ENCODE measurements at regions not wholly inside any gene's neighbourhood (a gene's known extent, or its start where the extent isn't known, plus 50 kb on each side); places are given as distances from the start of the nearest gene placed in this dataset.
"Not testable (repeated sequence)": the region's sequence is repeated elsewhere in the genome, so short reads cannot be mapped to it uniquely, and the experiment has no call there.

- DNase-seq: no peak
Measured at GRCh38 chr2:111250448-111251030, 129.8 kb downstream of the BCL2L11 start.

DNA sequence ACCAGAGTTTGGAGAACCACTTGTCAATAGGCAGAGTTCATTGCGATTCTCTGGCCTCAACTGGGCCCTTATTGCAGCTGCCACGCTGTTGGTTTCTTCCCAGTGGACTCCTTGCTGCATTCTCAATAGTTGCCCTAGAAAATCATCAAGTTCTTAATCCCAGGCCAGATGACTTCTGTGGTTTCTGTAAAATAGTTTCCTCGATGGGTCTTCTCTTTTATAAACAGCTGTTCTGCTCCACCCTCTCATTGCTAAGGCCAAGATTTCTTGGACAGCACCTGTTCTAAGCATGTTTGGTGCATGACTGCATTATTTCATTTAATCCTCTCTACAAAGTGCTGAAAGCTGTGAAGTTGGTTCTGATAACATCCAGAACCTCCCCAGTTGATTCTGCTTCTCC is 131.0 kb downstream of the BCL2L11 start:
- no peak for DNase-seq

GRCh38 chr2:111252436-111252835 is 131.7 kb downstream of the BCL2L11 start:
- DNase-seq: no peak

DNA sequence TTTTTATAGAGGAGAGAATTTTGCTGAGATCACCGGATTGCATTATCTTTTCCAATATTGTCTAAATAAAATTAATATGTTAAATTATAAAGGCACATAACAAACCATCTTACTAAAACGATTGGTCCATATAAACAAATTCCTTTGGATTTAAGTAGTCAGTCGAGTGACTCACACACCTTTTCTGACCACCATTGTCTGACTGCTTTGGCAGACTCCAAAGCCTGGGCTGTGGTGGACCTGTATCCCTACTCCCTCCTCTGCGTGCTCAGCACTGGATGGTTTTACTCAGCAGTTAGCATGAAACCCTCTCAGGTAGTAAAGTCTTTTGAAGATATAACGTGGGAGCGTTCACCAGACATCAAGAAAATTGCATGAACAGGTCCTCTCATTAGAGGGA is 134.2 kb downstream of the BCL2L11 start:
- not testable (repeated sequence) for DNase-seq

DNA sequence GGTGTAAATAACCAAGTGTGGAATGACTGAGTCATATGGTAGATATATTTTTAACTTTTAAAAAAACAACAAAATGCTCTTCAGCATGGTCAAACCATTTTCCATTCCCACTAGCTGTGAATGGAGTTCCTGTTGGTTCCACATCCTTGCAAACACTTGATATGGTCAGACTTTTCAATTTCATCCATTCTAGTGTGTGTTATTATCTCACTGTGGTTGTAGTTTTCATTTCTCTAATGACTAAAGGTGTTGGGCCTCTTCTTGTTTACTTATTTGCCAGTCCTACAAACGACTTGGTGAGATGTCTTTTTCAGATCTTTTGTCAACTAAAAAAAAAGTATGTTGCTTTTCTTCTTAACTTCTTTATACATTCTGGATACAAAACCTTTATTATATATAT is 135.9 kb downstream of the BCL2L11 start:
- DNase-seq: not testable (repeated sequence)

DNA sequence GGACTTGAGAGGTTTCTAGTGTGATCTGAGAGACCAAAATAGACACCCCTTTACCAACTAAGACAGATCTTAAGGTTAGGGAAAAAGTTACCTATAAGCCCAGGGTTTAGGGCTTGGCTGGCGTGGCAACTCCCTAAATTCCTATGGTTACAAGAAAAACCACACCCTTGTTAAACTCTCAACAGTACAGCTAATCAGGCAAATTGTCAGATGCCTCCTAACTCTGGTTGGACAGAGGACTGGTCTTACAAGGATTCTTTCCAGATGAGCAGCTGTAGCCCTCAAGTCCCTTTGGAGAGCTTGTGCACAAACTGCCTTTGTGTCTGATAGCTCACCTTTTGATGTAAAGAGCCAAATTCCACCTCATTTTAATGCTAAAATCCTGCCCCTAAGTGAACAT is 136.9 kb downstream of the BCL2L11 start:
- DNase-seq: not testable (repeated sequence)

GRCh38 chr2:111258318-111258717 is 137.6 kb downstream of the BCL2L11 start:
- not testable (repeated sequence) for DNase-seq

GRCh38 chr2:111262627-111263379 is 142.1 kb downstream of the BCL2L11 start:
- not testable (repeated sequence) for DNase-seq

GRCh38 chr2:111263380-111264017 is 142.8 kb downstream of the BCL2L11 start:
- not testable (repeated sequence) for DNase-seq

GRCh38 chr2:111264956-111265355 is 144.2 kb downstream of the BCL2L11 start:
- DNase-seq: not testable (repeated sequence)

DNA sequence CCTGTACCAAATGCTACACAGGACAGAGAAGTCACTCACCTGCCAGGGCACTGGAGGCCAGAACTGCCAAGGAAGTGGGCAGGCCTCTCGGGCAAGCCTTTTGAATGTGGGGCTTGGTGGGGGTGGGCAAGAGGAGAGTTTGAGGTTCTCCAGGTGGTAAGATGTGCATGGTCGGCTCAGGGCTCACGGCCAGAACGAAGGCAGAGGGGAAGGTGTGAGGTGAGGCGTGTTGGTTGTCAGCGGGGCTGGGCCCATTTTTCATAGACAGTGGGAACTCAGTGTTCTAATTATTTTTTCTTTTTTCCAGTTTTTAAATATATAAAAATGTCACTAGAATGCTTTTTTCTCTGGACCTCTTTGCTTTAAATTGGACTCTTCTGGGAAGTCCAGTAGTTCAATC is 145.8 kb downstream of the BCL2L11 start:
- DNase-seq: not testable (repeated sequence)

DNA sequence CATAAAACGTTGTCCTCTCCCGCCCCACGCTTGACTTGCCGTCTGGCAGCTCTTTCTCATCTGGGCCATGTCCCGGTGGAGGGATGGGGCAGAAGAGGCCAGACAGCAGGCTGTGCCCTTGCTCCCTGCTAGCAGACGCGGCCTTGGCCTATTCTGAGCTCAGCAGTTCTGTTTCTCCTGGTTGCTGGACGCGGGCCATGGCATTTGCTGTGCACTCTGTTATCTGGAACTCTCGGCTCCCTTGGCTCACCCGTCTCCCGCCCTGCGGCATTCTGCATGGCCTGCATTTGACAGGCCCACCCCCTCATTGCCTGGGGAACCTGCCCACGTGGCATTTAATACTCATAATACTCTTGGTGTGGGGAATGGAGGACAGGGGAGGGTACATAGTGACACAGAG is 146.3 kb downstream of the BCL2L11 start:
- DNase-seq: not testable (repeated sequence)

GRCh38 chr2:111269761-111270323 is 149.1 kb downstream of the BCL2L11 start:
- DNase-seq: not testable (repeated sequence)

DNA sequence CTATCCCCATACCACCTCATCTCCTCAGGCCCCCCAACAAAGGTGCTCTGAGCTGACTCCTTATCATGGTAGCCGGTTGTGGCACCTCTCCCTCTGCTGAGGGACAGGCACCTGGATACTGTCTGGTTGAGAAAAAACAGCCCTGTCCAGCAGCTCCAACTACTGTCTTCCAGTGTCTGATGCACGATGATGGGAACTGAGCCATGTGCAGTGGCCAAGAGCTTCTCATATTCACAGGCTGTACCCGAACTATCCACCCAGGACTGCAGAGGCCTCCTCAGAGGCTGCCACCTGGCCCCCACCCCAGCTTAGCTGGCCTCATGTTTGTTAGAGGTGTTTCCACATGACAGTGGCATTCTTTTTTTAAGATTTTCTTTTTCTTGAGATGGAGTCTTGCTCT is 149.9 kb downstream of the BCL2L11 start:
- not testable (repeated sequence) for DNase-seq

DNA sequence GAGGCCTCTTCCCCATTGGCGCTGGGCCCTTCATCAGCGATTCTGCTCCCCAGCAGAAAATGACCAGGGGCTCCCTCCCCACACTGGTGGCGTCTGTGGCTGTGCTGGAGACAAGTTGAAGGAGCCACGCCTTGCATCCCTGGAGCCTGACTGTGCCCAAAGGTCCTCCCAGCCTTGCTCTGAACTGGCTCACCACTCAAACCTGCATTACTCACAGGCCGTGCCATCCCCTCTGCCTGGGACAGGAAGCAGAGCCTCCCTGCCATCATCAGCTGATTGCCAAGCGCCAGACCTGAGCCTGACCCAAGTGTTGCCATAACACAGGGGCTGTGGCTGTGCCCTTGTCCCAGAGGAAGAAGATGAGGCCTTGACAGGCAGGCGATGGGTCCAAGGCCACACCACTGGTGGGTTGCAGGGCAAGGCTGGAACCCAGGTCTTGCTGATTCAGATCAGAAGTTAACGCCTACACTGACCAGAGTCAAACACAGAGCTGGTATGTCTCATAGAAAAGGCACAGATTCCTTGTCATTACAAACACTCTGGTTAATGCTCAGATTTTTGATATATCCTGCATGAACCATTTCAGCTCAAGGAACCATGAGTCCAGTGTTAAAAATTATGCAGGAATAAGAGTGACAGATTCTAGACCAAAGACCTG is 151.1 kb downstream of the BCL2L11 start:
- DNase-seq: not testable (repeated sequence)

- DNase-seq: not testable (repeated sequence)
Measured at GRCh38 chr2:111273007-111273406, 152.3 kb downstream of the BCL2L11 start.

- not testable (repeated sequence) for DNase-seq
Measured at GRCh38 chr2:111275047-111275853, 154.5 kb downstream of the BCL2L11 start.

DNA sequence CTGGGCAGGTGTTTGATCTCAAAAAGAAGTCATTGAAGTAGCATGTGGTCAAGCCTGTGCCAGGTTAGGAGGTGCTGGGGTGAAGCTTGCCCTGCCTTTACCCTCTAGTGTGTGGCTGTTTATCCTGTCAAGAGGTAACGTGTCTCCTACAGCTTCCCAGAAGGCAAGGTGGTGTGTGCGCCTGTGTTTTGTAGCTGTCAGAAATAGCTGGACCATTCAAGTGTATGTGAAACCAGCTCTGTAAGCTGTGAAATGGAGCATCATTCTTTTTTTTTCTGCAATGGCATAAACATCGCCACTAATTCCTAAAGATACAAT is 155.1 kb downstream of the BCL2L11 start:
- DNase-seq: not testable (repeated sequence)

GRCh38 chr2:111278133-111278532 is 157.4 kb downstream of the BCL2L11 start:
- not testable (repeated sequence) for DNase-seq

GRCh38 chr2:111280709-111281286 is 160.1 kb downstream of the BCL2L11 start:
- DNase-seq: not testable (repeated sequence)
